ENCODE measurements at regions not wholly inside any gene's neighbourhood (a gene's known extent, or its start where the extent isn't known, plus 50 kb on each side); places are given as distances from the start of the nearest gene placed in this dataset.

DNA sequence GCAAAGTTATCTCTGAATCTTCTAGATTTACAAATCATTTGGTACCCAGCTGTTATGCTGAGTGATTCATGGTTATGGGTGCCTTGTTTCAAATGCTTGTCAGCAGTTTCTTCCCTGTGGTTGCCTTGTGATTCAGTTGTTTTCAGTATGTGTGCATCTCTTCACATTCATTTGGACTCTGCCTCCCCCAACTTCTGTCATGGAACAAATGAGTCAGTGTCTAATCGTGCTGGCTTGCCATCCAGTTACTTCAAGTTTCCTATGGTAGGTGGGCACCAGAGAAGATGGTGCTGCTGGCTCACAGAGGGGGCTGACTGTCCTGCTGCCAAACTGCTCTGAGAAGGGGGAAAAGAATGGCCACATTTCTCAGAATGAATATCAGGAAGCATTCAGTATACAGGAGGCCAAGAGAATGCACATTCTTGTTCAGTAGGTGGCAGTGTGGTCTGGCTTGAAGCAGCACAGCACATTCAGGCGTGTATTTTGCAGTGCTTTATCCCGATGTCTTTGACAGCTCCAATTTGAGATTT, 260.9 kb downstream of the GLUD2 start (continued):
- TF ChIP-seq, protein P1, sequence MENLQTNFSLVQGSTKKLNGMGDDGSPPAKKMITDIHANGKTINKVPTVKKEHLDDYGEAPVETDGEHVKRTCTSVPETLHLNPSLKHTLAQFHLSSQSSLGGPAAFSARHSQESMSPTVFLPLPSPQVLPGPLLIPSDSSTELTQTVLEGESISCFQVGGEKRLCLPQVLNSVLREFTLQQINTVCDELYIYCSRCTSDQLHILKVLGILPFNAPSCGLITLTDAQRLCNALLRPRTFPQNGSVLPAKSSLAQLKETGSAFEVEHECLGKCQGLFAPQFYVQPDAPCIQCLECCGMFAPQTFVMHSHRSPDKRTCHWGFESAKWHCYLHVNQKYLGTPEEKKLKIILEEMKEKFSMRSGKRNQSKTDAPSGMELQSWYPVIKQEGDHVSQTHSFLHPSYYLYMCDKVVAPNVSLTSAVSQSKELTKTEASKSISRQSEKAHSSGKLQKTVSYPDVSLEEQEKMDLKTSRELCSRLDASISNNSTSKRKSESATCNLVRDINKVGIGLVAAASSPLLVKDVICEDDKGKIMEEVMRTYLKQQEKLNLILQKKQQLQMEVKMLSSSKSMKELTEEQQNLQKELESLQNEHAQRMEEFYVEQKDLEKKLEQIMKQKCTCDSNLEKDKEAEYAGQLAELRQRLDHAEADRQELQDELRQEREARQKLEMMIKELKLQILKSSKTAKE (IDR thresholded peaks at IDR 0.05; ENCODE audit: low read depth, poor library complexity, severe bottlenecking) = no peak
- TF ChIP-seq BRCA1 (IDR thresholded peaks at IDR 0.05; ENCODE audit: low read depth, low read length) (no peak), IKZF1 (conservative IDR thresholded peaks at IDR 0.05) (peak; percentile 61; the same call in 1 of the 2 replicates), CBFB (IDR thresholded peaks at IDR 0.05; ENCODE audit: low read depth) (no peak), KDM1A (IDR thresholded peaks at IDR 0.05; ENCODE audit: borderline replicate concordance) (no peak), SREBF2 (IDR thresholded peaks at IDR 0.05; ENCODE audit: low read length) (no peak), TAF1 (IDR thresholded peaks at IDR 0.05; ENCODE audit: borderline replicate concordance, low read depth, low read length) (no peak), HDAC2 (IDR thresholded peaks at IDR 0.05) (no peak), NFYB (IDR thresholded peaks at IDR 0.05; ENCODE audit: insufficient read depth, low read depth, low read length) (no peak), KLF5 (IDR thresholded peaks at IDR 0.05; ENCODE audit: partially characterized antibody) (no peak), POLR2AphosphoS5 (IDR thresholded peaks at IDR 0.05; ENCODE audit: low read length) (no peak), MTA2 (IDR thresholded peaks at IDR 0.05; ENCODE audit: low read depth) (peak; percentile 42; the same call in 1 of the 2 replicates), BHLHE40 (IDR thresholded peaks at IDR 0.05; ENCODE audit: borderline replicate concordance in 1 of 2, low read depth in 2 of 2, low read length in 1 of 2) (peak in 1 of 2 experiments; percentile 39; a peak in 1 of 4 replicates), SPI1 (IDR thresholded peaks at IDR 0.05; ENCODE audit: borderline replicate concordance, insufficient read depth, low read depth, low read length) (no peak), SRF (IDR thresholded peaks at IDR 0.05; ENCODE audit: low read depth in 2 of 2, low read length in 2 of 2) (no peak), RBBP5 (conservative IDR thresholded peaks at IDR 0.05) (no peak), ETV6 (conservative IDR thresholded peaks at IDR 0.05 in 1 of 2, IDR thresholded peaks at IDR 0.05 in 1 of 2; ENCODE audit: borderline replicate concordance in 1 of 2, low read depth in 1 of 2) (no peak), BMI1 (IDR thresholded peaks at IDR 0.05; ENCODE audit: borderline replicate concordance) (no peak), MTA3 (IDR thresholded peaks at IDR 0.05; ENCODE audit: borderline replicate concordance, low read length) (peak; percentile 41; the same call in 1 of the 2 replicates), ZBED1 (IDR thresholded peaks at IDR 0.05; ENCODE audit: borderline replicate concordance) (no peak), BCL11A (IDR thresholded peaks at IDR 0.05; ENCODE audit: low read depth, low read length) (peak; percentile 72; the same call in 1 of the 2 replicates), RCOR1 (conservative IDR thresholded peaks at IDR 0.05; ENCODE audit: low read depth, low read length) (no peak), ZNF207 (IDR thresholded peaks at IDR 0.05; ENCODE audit: borderline replicate concordance) (no peak), NR2C1 (IDR thresholded peaks at IDR 0.05) (no peak)
- TF ChIP-seq, protein P2, sequence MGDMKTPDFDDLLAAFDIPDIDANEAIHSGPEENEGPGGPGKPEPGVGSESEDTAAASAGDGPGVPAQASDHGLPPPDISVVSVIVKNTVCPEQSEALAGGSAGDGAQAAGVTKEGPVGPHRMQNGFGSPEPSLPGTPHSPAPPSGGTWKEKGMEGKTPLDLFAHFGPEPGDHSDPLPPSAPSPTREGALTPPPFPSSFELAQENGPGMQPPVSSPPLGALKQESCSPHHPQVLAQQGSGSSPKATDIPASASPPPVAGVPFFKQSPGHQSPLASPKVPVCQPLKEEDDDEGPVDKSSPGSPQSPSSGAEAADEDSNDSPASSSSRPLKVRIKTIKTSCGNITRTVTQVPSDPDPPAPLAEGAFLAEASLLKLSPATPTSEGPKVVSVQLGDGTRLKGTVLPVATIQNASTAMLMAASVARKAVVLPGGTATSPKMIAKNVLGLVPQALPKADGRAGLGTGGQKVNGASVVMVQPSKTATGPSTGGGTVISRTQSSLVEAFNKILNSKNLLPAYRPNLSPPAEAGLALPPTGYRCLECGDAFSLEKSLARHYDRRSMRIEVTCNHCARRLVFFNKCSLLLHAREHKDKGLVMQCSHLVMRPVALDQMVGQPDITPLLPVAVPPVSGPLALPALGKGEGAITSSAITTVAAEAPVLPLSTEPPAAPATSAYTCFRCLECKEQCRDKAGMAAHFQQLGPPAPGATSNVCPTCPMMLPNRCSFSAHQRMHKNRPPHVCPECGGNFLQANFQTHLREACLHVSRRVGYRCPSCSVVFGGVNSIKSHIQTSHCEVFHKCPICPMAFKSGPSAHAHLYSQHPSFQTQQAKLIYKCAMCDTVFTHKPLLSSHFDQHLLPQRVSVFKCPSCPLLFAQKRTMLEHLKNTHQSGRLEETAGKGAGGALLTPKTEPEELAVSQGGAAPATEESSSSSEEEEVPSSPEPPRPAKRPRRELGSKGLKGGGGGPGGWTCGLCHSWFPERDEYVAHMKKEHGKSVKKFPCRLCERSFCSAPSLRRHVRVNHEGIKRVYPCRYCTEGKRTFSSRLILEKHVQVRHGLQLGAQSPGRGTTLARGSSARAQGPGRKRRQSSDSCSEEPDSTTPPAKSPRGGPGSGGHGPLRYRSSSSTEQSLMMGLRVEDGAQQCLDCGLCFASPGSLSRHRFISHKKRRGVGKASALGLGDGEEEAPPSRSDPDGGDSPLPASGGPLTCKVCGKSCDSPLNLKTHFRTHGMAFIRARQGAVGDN (IDR thresholded peaks at IDR 0.05) = no peak
- TF ChIP-seq, protein P3, sequence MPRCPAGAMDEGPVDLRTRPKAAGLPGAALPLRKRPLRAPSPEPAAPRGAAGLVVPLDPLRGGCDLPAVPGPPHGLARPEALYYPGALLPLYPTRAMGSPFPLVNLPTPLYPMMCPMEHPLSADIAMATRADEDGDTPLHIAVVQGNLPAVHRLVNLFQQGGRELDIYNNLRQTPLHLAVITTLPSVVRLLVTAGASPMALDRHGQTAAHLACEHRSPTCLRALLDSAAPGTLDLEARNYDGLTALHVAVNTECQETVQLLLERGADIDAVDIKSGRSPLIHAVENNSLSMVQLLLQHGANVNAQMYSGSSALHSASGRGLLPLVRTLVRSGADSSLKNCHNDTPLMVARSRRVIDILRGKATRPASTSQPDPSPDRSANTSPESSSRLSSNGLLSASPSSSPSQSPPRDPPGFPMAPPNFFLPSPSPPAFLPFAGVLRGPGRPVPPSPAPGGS (IDR thresholded peaks at IDR 0.05; ENCODE audit: borderline replicate concordance, insufficient read depth, low read depth, low read length, poor library complexity, severe bottlenecking) = no peak

All from GM12878 (cell line).